ENCODE measurements at regions not wholly inside any gene's neighbourhood (a gene's known extent, or its start where the extent isn't known, plus 50 kb on each side); places are given as distances from the start of the nearest gene placed in this dataset.

DNA sequence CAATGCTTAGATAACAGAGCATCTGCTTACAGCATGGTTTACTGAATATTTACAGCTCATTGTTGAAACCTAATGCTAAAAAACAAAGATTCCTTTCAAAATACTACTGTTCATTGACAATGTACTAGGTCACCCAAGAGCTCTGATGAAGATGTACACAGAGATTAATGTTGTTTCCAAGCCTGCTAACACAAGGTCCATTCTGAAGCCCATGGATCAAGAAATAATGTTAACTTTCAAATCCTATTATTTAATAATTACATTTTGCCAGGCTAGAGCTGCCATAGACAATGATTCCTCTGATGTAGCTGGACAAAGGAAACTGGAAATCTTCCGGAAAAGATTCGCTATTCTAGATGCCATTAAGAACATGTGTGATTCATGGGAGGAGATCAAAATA lies 355.6 kb downstream of the TENT5A start:
- TF ChIP-seq EZH2 (IDR thresholded peaks at IDR 0.05) (no peak), POLR2AphosphoS5 (IDR thresholded peaks at IDR 0.05; ENCODE audit: low read depth, low read length) (no peak), FOSL1 (IDR thresholded peaks at IDR 0.05; ENCODE audit: low read depth) (no peak), RAD21 (IDR thresholded peaks at IDR 0.05; ENCODE audit: low read depth) (no peak), CTCF (IDR thresholded peaks at IDR 0.05 in 2 of 3, conservative IDR thresholded peaks at IDR 0.05 in 1 of 3; ENCODE audit: borderline replicate concordance in 1 of 3, insufficient read depth in 1 of 3, low read depth in 2 of 3, low read length in 2 of 3) (no peak)
- TF ChIP-seq, protein P1, sequence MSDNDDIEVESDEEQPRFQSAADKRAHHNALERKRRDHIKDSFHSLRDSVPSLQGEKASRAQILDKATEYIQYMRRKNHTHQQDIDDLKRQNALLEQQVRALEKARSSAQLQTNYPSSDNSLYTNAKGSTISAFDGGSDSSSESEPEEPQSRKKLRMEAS (IDR thresholded peaks at IDR 0.05): no peak
